ENCODE measurements at regions not wholly inside any gene's neighbourhood (a gene's known extent, or its start where the extent isn't known, plus 50 kb on each side); places are given as distances from the start of the nearest gene placed in this dataset.
"Not testable (repeated sequence)": the region's sequence is repeated elsewhere in the genome, so short reads cannot be mapped to it uniquely, and the experiment has no call there.

GRCh38 chr2:188678882-188679281 lies 295.3 kb upstream of the COL3A1 start:
- CTCF ChIA-PET = no interaction called here
- no peak for DNase-seq
- peaks cover 2% of the 10 kb centered on the region for H3K9me3 Mint-ChIP-seq
- no peak overlapping the region for H3K4me3 Mint-ChIP-seq
- H3K27ac Mint-ChIP-seq = no peak overlapping the region
- H3K4me1 Mint-ChIP-seq (ENCODE audit: low read depth) = no peaks in the 10 kb centered on the region
- no peaks in the 10 kb centered on the region for H3K36me3 Mint-ChIP-seq (ENCODE audit: low read depth)
- no peaks in the 10 kb centered on the region for H3K27me3 Mint-ChIP-seq (ENCODE audit: low read depth)
- intact Hi-C loops (cut with micrococcal nuclease) = no loop called here

- intact Hi-C loops (cut with micrococcal nuclease) = no loop called here
- H3K9me3 Mint-ChIP-seq = peaks cover 7% of the 10 kb centered on the region
- H3K36me3 Mint-ChIP-seq (ENCODE audit: low read depth) = no peaks in the 10 kb centered on the region
- DNase-seq = no peak
- H3K27ac Mint-ChIP-seq = no peak overlapping the region
- CTCF ChIA-PET = no interaction called here
- H3K4me1 Mint-ChIP-seq (ENCODE audit: low read depth) = no peaks in the 10 kb centered on the region
- no peaks in the 10 kb centered on the region for H3K27me3 Mint-ChIP-seq (ENCODE audit: low read depth)
- H3K4me3 Mint-ChIP-seq = no peak overlapping the region
Measured at GRCh38 chr2:188682838-188683237, 291.3 kb upstream of the COL3A1 start.

DNA sequence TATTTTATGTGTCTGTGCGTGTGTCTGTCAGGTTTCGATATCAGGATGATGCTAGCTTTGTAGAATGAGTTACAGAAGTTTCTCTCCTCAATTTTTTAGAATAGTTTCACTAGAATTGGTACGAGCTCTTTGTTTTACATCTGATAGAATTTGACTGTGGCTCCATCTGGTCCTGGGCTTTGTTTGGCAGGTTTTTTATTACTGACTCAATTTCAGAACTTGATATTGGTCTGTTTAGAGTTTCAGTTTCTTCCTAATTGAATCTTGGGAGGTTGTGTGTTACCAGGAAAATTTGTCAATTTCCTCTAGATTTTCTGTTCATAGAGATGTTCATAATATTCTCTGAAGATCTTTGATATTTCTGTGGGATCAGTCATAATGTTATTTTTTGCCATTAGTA lies 289.4 kb upstream of the COL3A1 start:
- CTCF ChIA-PET = no interaction called here
- H3K36me3 Mint-ChIP-seq (ENCODE audit: low read depth) = no peaks in the 10 kb centered on the region
- intact Hi-C loops (cut with micrococcal nuclease) = no loop called here
- DNase-seq = no peak
- H3K27me3 Mint-ChIP-seq (ENCODE audit: low read depth) = no peaks in the 10 kb centered on the region
- H3K4me3 Mint-ChIP-seq = no peak overlapping the region
- H3K27ac Mint-ChIP-seq = no peak overlapping the region
- H3K9me3 Mint-ChIP-seq = peaks cover 7% of the 10 kb centered on the region
- no peaks in the 10 kb centered on the region for H3K4me1 Mint-ChIP-seq (ENCODE audit: low read depth)

- H3K36me3 Mint-ChIP-seq (ENCODE audit: low read depth) = no peaks in the 10 kb centered on the region
- no peak overlapping the region for H3K27ac Mint-ChIP-seq
- H3K4me3 Mint-ChIP-seq = no peak overlapping the region
- no peaks in the 10 kb centered on the region for H3K4me1 Mint-ChIP-seq (ENCODE audit: low read depth)
- H3K9me3 Mint-ChIP-seq = peaks cover 1% of the 10 kb centered on the region
- H3K27me3 Mint-ChIP-seq (ENCODE audit: low read depth) = no peaks in the 10 kb centered on the region
- CTCF ChIA-PET = interaction anchor here (0.9 kb wide), 1 partner anchor 11 kb away, joined by 3 read pairs; no protein-coding TSS in a partner anchor
- intact Hi-C loops (cut with micrococcal nuclease) = no loop called here
- no peak for DNase-seq
Measured at GRCh38 chr2:188693111-188693510, 281.1 kb upstream of the COL3A1 start.

- no peaks in the 10 kb centered on the region for H3K36me3 Mint-ChIP-seq (ENCODE audit: low read depth)
- H3K4me1 Mint-ChIP-seq (ENCODE audit: low read depth) = no peaks in the 10 kb centered on the region
- no peak for DNase-seq
- H3K4me3 Mint-ChIP-seq = no peak overlapping the region
- intact Hi-C loops (cut with micrococcal nuclease) = no loop called here
- CTCF ChIA-PET = no interaction called here
- no peaks in the 10 kb centered on the region for H3K27me3 Mint-ChIP-seq (ENCODE audit: low read depth)
- H3K9me3 Mint-ChIP-seq = peaks cover 1% of the 10 kb centered on the region
- H3K27ac Mint-ChIP-seq = no peak overlapping the region
Measured at GRCh38 chr2:188693771-188694170, 280.4 kb upstream of the COL3A1 start.

- intact Hi-C loops (cut with micrococcal nuclease) = no loop called here
- Mint-ChIP-seq H3K27ac (no peak overlapping the region), H3K4me1 (ENCODE audit: low read depth) (no peaks in the 10 kb centered on the region), H3K36me3 (ENCODE audit: low read depth) (no peaks in the 10 kb centered on the region), H3K4me3 (no peak overlapping the region), H3K27me3 (ENCODE audit: low read depth) (no peaks in the 10 kb centered on the region), H3K9me3 (peaks cover 1% of the 10 kb centered on the region)
- no peak for DNase-seq
- CTCF ChIA-PET = no interaction called here
Measured at GRCh38 chr2:188695953-188696352, 278.2 kb upstream of the COL3A1 start.

DNA sequence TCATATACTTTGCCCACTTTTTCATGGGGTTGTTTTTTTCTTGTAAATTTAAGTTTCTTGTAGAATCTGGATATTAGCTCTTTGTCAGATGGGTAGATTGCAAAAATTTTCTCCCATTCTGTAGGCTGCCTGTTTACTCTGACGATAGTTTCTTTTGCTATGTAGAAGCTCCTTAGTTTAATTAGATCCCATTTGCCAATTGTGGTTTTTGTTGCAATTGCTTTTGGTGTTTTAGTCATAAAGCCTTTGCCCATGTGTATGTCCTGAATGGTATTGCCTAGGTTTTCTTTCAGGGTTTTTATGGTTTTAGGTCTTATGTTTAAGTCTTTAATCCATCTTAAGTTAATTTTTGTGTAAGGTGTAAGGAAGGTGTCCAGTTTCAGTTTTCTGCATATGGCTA lies 276.0 kb upstream of the COL3A1 start:
- H3K36me3 Mint-ChIP-seq (ENCODE audit: low read depth); H3K4me1 Mint-ChIP-seq (ENCODE audit: low read depth); H3K27me3 Mint-ChIP-seq (ENCODE audit: low read depth); H3K27ac Mint-ChIP-seq; DNase-seq; CTCF ChIA-PET; intact Hi-C loops (cut with micrococcal nuclease); H3K9me3 Mint-ChIP-seq; H3K4me3 Mint-ChIP-seq: not testable (repeated sequence)

DNA sequence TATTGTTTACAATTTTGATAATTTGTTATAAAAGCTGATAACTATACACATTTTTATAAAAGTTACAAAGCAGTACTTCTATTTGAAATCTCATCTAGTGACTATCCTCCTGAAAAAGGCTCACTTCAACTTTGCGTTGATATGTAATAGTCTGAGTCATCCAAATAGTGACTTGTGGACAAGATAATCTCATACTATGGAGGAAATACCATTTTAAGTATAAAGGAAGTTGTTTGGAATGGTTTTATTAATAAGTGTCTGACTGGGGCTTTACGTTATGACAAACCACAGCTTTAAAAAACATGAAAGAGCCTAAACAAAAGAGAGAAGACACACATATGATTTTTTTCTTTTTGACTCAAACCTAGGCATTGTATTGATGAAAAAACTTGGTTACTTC lies 272.3 kb upstream of the COL3A1 start:
- H3K27ac Mint-ChIP-seq = no peak overlapping the region
- CTCF ChIA-PET = no interaction called here
- no peaks in the 10 kb centered on the region for H3K9me3 Mint-ChIP-seq
- DNase-seq = no peak
- no peaks in the 10 kb centered on the region for H3K27me3 Mint-ChIP-seq (ENCODE audit: low read depth)
- no peaks in the 10 kb centered on the region for H3K4me1 Mint-ChIP-seq (ENCODE audit: low read depth)
- no peaks in the 10 kb centered on the region for H3K36me3 Mint-ChIP-seq (ENCODE audit: low read depth)
- no peak overlapping the region for H3K4me3 Mint-ChIP-seq
- intact Hi-C loops (cut with micrococcal nuclease) = no loop called here

DNA sequence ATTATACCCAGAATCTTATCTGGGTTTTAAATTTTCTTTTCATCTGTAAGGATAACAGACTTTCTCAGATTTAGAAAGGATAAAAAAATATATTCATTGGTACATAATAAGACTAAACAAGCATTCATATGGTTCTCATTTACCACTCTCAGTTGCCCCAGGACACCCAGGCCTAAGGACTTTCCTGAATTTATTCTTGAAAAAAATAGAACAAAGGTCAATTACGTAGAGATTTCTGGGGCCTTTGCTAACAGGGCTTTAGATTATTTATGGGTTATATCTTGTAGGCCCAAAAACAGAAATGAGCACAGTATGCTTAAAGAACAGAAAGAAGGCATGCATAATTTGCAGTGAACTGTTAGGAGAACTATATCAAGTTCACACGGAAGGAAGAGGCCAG lies 269.0 kb upstream of the COL3A1 start:
- Mint-ChIP-seq H3K4me3 (no peak overlapping the region), H3K36me3 (ENCODE audit: low read depth) (no peaks in the 10 kb centered on the region), H3K27me3 (ENCODE audit: low read depth) (no peaks in the 10 kb centered on the region), H3K27ac (no peak overlapping the region), H3K4me1 (ENCODE audit: low read depth) (no peaks in the 10 kb centered on the region), H3K9me3 (no peaks in the 10 kb centered on the region)
- DNase-seq = no peak
- intact Hi-C loops (cut with micrococcal nuclease) = no loop called here
- CTCF ChIA-PET = no interaction called here

- CTCF ChIA-PET = no interaction called here
- intact Hi-C loops (cut with micrococcal nuclease) = no loop called here
- no peaks in the 10 kb centered on the region for H3K4me1 Mint-ChIP-seq (ENCODE audit: low read depth)
- no peak overlapping the region for H3K4me3 Mint-ChIP-seq
- H3K9me3 Mint-ChIP-seq = peaks cover 11% of the 10 kb centered on the region
- no peaks in the 10 kb centered on the region for H3K27me3 Mint-ChIP-seq (ENCODE audit: low read depth)
- no peaks in the 10 kb centered on the region for H3K36me3 Mint-ChIP-seq (ENCODE audit: low read depth)
- no peak for DNase-seq
- no peak overlapping the region for H3K27ac Mint-ChIP-seq
Measured at GRCh38 chr2:188713961-188714360, 260.2 kb upstream of the COL3A1 start.

GRCh38 chr2:188720811-188721605 lies 253.2 kb upstream of the COL3A1 start:
- no peak overlapping the region for H3K4me3 Mint-ChIP-seq
- no peak for DNase-seq
- H3K9me3 Mint-ChIP-seq = no peaks in the 10 kb centered on the region
- CTCF ChIA-PET = no interaction called here
- no peak overlapping the region for H3K27ac Mint-ChIP-seq
- no peaks in the 10 kb centered on the region for H3K4me1 Mint-ChIP-seq (ENCODE audit: low read depth)
- H3K36me3 Mint-ChIP-seq (ENCODE audit: low read depth) = no peaks in the 10 kb centered on the region
- intact Hi-C loops (cut with micrococcal nuclease) = no loop called here
- no peaks in the 10 kb centered on the region for H3K27me3 Mint-ChIP-seq (ENCODE audit: low read depth)

DNA sequence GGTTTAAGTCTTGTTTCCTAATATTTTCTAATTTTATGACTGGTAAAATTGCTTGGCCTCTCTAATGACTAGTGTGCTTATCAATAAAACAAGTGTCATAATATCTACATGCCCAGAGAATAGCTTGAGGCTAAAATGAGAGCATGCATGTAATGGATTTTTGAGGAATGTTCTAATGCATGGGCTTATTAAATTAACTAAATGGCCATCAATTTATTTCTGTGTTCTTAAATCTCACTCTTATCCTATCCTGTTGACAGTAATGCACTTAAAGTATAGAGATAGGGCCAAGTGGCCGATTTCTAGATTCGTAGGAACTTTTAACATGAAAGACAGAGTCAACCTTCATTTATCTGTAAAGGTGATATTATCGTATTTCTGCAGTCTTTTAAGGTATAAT lies 252.4 kb upstream of the COL3A1 start:
- no peaks in the 10 kb centered on the region for H3K4me1 Mint-ChIP-seq (ENCODE audit: low read depth)
- no peak for DNase-seq
- intact Hi-C loops (cut with micrococcal nuclease) = no loop called here
- H3K4me3 Mint-ChIP-seq = no peak overlapping the region
- H3K36me3 Mint-ChIP-seq (ENCODE audit: low read depth) = no peaks in the 10 kb centered on the region
- CTCF ChIA-PET = no interaction called here
- H3K27me3 Mint-ChIP-seq (ENCODE audit: low read depth) = no peaks in the 10 kb centered on the region
- no peaks in the 10 kb centered on the region for H3K9me3 Mint-ChIP-seq
- no peak overlapping the region for H3K27ac Mint-ChIP-seq

DNA sequence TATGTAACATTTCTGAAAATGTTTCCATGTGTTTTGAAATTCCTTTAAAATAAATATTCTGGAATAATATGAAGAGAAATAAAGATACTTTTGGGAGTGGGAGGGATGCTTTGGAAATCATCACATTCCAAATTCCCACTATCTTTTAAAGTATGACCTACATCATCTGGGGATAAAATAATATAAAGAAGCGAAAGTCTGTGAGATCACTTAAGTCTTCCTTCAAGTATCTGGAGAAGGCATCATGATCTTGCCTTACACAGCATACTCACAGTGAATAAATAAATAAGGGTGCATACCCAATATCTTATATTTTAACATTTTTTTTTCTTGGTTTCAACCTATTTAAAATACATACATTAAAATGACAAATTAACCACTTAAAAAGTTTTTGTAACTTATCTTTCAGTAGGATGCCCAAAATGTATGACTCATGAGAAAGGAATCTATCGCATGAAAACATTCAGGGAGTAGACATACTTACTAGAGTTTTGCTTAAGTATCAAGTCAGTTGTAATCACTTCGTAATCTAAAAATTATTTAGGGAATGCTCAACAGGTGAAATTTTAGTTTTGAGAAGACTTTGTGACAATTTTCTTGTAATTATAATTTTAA lies 248.3 kb upstream of the COL3A1 start:
- DNase-seq = no peak
- Mint-ChIP-seq H3K4me1 (ENCODE audit: low read depth) (no peaks in the 10 kb centered on the region), H3K4me3 (no peak overlapping the region), H3K27ac (no peak overlapping the region), H3K9me3 (no peaks in the 10 kb centered on the region), H3K36me3 (ENCODE audit: low read depth) (no peaks in the 10 kb centered on the region), H3K27me3 (ENCODE audit: low read depth) (no peaks in the 10 kb centered on the region)
- intact Hi-C loops (cut with micrococcal nuclease) = no loop called here
- CTCF ChIA-PET = no interaction called here

All from activated naive CD4-positive, alpha-beta T cell treated with anti-CD3 and anti-CD28 coated beads for 36 hours (primary cell).